Right renal cortex interstitium (tissue), 3 donors: ENCODE measurements at regions not wholly inside any gene's neighbourhood (a gene's known extent, or its start where the extent isn't known, plus 50 kb on each side); places are given as distances from the start of the nearest gene placed in this dataset.
"Not testable (repeated sequence)": the region's sequence is repeated elsewhere in the genome, so short reads cannot be mapped to it uniquely, and the experiment has no call there.

ENCODE experiments used
- DNase-seq, 3 donors: peaks; one replicate each; pipeline ENCODE4 v3.0.0-alpha.2; 2013; ENCODE audit warnings: low read depth in 3 of 3, low spot score in 2 of 3

- no peak for DNase-seq
These were observed 73.2 kb upstream of the ZNF746 start for GRCh38 chr7:149570784-149571183.

- no peak for DNase-seq
These were observed 72.3 kb upstream of the ZNF746 start for GRCh38 chr7:149569726-149570422.

- DNase-seq: no peak
These were observed 71.6 kb upstream of the ZNF746 start for GRCh38 chr7:149569025-149569725.

- no peak for DNase-seq
These were observed 70.6 kb upstream of the ZNF746 start for GRCh38 chr7:149568218-149568617.

GRCh38 chr7:149566103-149566502, 68.5 kb upstream of the ZNF746 start:
- no peak for DNase-seq

- no peak for DNase-seq
These were observed 67.4 kb upstream of the ZNF746 start for GRCh38 chr7:149565096-149565382.

- DNase-seq: no peak
These were observed 66.9 kb upstream of the ZNF746 start for GRCh38 chr7:149564340-149565095.

GRCh38 chr7:149562602-149563001, 65.0 kb upstream of the ZNF746 start:
- DNase-seq: no peak

GRCh38 chr7:149561072-149561471, 63.5 kb upstream of the ZNF746 start:
- no peak for DNase-seq

- DNase-seq: no peak
These were observed 62.1 kb upstream of the ZNF746 start for GRCh38 chr7:149559711-149560110.

- DNase-seq: no peak
These were observed 60.7 kb upstream of the ZNF746 start for GRCh38 chr7:149558149-149558861.

GRCh38 chr7:149556525-149556924, 58.9 kb upstream of the ZNF746 start:
- DNase-seq: not testable (repeated sequence)

- not testable (repeated sequence) for DNase-seq
These were observed 57.2 kb upstream of the ZNF746 start for GRCh38 chr7:149554821-149555220.

GRCh38 chr7:149553991-149554390, 56.4 kb upstream of the ZNF746 start:
- DNase-seq: not testable (repeated sequence)

GRCh38 chr7:149552799-149553198, 55.2 kb upstream of the ZNF746 start:
- no peak for DNase-seq
